Loucy (cell line): ENCODE measurements at regions not wholly inside any gene's neighbourhood (a gene's known extent, or its start where the extent isn't known, plus 50 kb on each side); places are given as distances from the start of the nearest gene placed in this dataset.

Source experiments
- H2AFZ ChIP-seq: fragments of 200-600 bp; sonication (generic); 2 replicates; pipeline ENCODE4 v1.6.0; 2016; ENCODE audit warnings: antibody characterized with exemption, mild to moderate bottlenecking, low read length, moderate library complexity
- H3F3A ChIP-seq: fragments of 200-600 bp; 2 replicates; pipeline ENCODE4 v1.6.0; 2016; ENCODE audit warnings: antibody characterized with exemption, low read depth, mild to moderate bottlenecking
- H3K27me3 ChIP-seq: fragments of 200-600 bp; sonication (generic); 2 replicates; pipeline ENCODE4 v1.6.1; 2014; ENCODE audit warnings: low read length, mild to moderate bottlenecking; ENCODE audit not compliant: insufficient read depth, poor library complexity, severe bottlenecking
- H3K36me3 ChIP-seq: fragments of 200-600 bp; sonication (generic); 2 replicates; pipeline ENCODE4 v1.6.1; 2016; ENCODE audit warnings: low read length; ENCODE audit not compliant: insufficient read depth
- H3K4me1 ChIP-seq: fragments of 200-600 bp; sonication (generic); 2 replicates; pipeline ENCODE4 v1.5.1; 2014; ENCODE audit warnings: low read length, mild to moderate bottlenecking; ENCODE audit not compliant: insufficient read depth, poor library complexity, severe bottlenecking
- H3K4me2 ChIP-seq: fragments of 200-600 bp; sonication (generic); 2 replicates; pipeline ENCODE4 v1.6.0; 2014; ENCODE audit warnings: antibody characterized with exemption, low read length, low read depth, mild to moderate bottlenecking; ENCODE audit not compliant: poor library complexity, severe bottlenecking
- H3K4me3 ChIP-seq: fragments of 200-600 bp; sonication (generic); 2 replicates; pipeline ENCODE4 v1.5.1; 2014; ENCODE audit warnings: low read length, mild to moderate bottlenecking, mixed read lengths; ENCODE audit not compliant: poor library complexity, severe bottlenecking
- H3K79me2 ChIP-seq: fragments of 200-600 bp; sonication (generic); 2 replicates; pipeline ENCODE4 v1.6.1; 2014; ENCODE audit warnings: low read length; ENCODE audit not compliant: insufficient read depth
- H3K9ac ChIP-seq: fragments of 200-600 bp; sonication (generic); 2 replicates; pipeline ENCODE4 v1.6.0; 2014; ENCODE audit warnings: mild to moderate bottlenecking, low read depth, low read length, moderate library complexity; ENCODE audit not compliant: poor library complexity, severe bottlenecking
- H3K9me2 ChIP-seq: fragments of 200-600 bp; sonication (generic); replicated peaks from 2 replicates; pipeline ENCODE4 v1.6.1; 2016; ENCODE audit warnings: low read depth, low read length, mixed read lengths
- H3K9me3 ChIP-seq: fragments of 200-600 bp; sonication (generic); 2 replicates; pipeline ENCODE4 v1.6.1; 2014; ENCODE audit warnings: mild to moderate bottlenecking, antibody characterized with exemption, low read length, low read depth; ENCODE audit not compliant: insufficient read depth
- H4K20me1 ChIP-seq: fragments of 200-600 bp; sonication (generic); 2 replicates; pipeline ENCODE4 v1.6.0; 2014; ENCODE audit warnings: antibody characterized with exemption, low read length, mild to moderate bottlenecking; ENCODE audit not compliant: insufficient read depth, poor library complexity, severe bottlenecking
- CTCF ChIP-seq: fragments of 200-600 bp; sonication (generic); conservative IDR thresholded peaks from 2 replicates; pipeline ENCODE4 v1.5.1; 2014; ENCODE audit warnings: mild to moderate bottlenecking, antibody characterized with exemption, low read length
- EZH2phosphoT487 ChIP-seq: fragments of 200-600 bp; IDR thresholded peaks from 2 replicates; pipeline ENCODE4 v1.6.1; 2018; ENCODE audit warnings: antibody characterized with exemption, mild to moderate bottlenecking, moderate library complexity, borderline replicate concordance

- H2AFZ ChIP-seq: no peak overlapping the region
These were observed 529.4 kb upstream of the AGTR1 start for GRCh38 chr3:148168347-148168746.

GRCh38 chr3:148173851-148174250, 523.9 kb upstream of the AGTR1 start:
- H3K4me1 ChIP-seq: no peaks in the 10 kb centered on the region
- H3K9ac ChIP-seq: no peak overlapping the region
- H3K9me2 ChIP-seq: no peaks in the 10 kb centered on the region
- H3K27me3 ChIP-seq: no peaks in the 10 kb centered on the region
- H3K9me3 ChIP-seq: no peaks in the 10 kb centered on the region
- H2AFZ ChIP-seq: no peak overlapping the region
- no peaks in the 10 kb centered on the region for H3K79me2 ChIP-seq
- no peaks in the 10 kb centered on the region for H4K20me1 ChIP-seq
- no peaks in the 10 kb centered on the region for H3F3A ChIP-seq
- no peaks in the 10 kb centered on the region for H3K36me3 ChIP-seq
- no peak for TF ChIP-seq EZH2phosphoT487
- no peak for TF ChIP-seq CTCF
- H3K4me2 ChIP-seq: no peak overlapping the region
- H3K4me3 ChIP-seq: no peak overlapping the region

More at GRCh38 chr3:148168347-148168746, 529.4 kb upstream of the AGTR1 start:
- Histone ChIP-seq H3K9ac (no peak overlapping the region), H3K4me2 (no peak overlapping the region), H3F3A (no peaks in the 10 kb centered on the region), H4K20me1 (no peaks in the 10 kb centered on the region), H3K4me1 (no peaks in the 10 kb centered on the region), H3K36me3 (no peaks in the 10 kb centered on the region), H3K79me2 (no peaks in the 10 kb centered on the region), H3K27me3 (no peaks in the 10 kb centered on the region), H3K4me3 (no peak overlapping the region), H3K9me3 (no peaks in the 10 kb centered on the region), H3K9me2 (no peaks in the 10 kb centered on the region)
- TF ChIP-seq EZH2phosphoT487 (no peak), CTCF (no peak)

GRCh38 chr3:148175214-148175613, 522.5 kb upstream of the AGTR1 start:
- Histone ChIP-seq H3K27me3 (no peaks in the 10 kb centered on the region), H3K4me2 (no peak overlapping the region), H3K36me3 (no peaks in the 10 kb centered on the region), H3K9ac (no peak overlapping the region), H3F3A (no peaks in the 10 kb centered on the region), H4K20me1 (no peaks in the 10 kb centered on the region), H3K9me3 (no peaks in the 10 kb centered on the region), H3K79me2 (no peaks in the 10 kb centered on the region), H3K4me3 (no peak overlapping the region), H2AFZ (no peak overlapping the region), H3K4me1 (no peaks in the 10 kb centered on the region), H3K9me2 (no peaks in the 10 kb centered on the region)
- TF ChIP-seq CTCF: no peak
- no peak for TF ChIP-seq EZH2phosphoT487
